Thymus (tissue), 11 donors: ENCODE measurements at regions not wholly inside any gene's neighbourhood (a gene's known extent, or its start where the extent isn't known, plus 50 kb on each side); places are given as distances from the start of the nearest gene placed in this dataset.

Experiments used
- DNase-seq, 9 donors: peaks; one replicate each; pipeline ENCODE4 v3.0.0-alpha.2; 2013; ENCODE audit warnings: low spot score in 9 of 9, low read depth in 6 of 9, missing footprints in 1 of 9
- H3K27ac ChIP-seq, 2 donors: one replicate each; pipeline ENCODE4 v1.5.1; 2013; ENCODE audit warnings: control low read depth in 1 of 2, low read depth in 1 of 2, low read length in 1 of 2, mild to moderate bottlenecking in 1 of 2, moderate library complexity in 1 of 2
- H3K27me3 ChIP-seq, 2 donors: one replicate each; pipeline ENCODE4 v1.5.1; 2013; ENCODE audit warnings: low read length in 1 of 2; ENCODE audit not compliant: control insufficient read depth in 2 of 2, insufficient read depth in 1 of 2
- H3K36me3 ChIP-seq, 2 donors: one replicate each; pipeline ENCODE4 v1.5.1; 2013; ENCODE audit warnings: low read length in 1 of 2, mild to moderate bottlenecking in 1 of 2, moderate library complexity in 1 of 2; ENCODE audit not compliant: control insufficient read depth in 2 of 2, insufficient read depth in 2 of 2
- H3K4me1 ChIP-seq, 2 donors: one replicate each; pipeline ENCODE4 v1.5.1; 2013; ENCODE audit warnings: low read length in 2 of 2; ENCODE audit not compliant: control insufficient read depth in 2 of 2, insufficient read depth in 2 of 2
- H3K4me3 ChIP-seq, 2 donors: one replicate each; pipeline ENCODE4 v1.5.1; 2013; ENCODE audit warnings: low read length in 2 of 2, control low read depth in 1 of 2, mild to moderate bottlenecking in 1 of 2
- H3K9me3 ChIP-seq, 2 donors: one replicate each; pipeline ENCODE4 v1.5.1; 2013; ENCODE audit warnings: low read length in 1 of 2, mild to moderate bottlenecking in 1 of 2; ENCODE audit not compliant: control insufficient read depth in 2 of 2, insufficient read depth in 1 of 2
- WGBS: extraction: QIAGEN DNeasy Blood & Tissue Kit; methylation state at CpG from one replicate; pipeline ENCODE4 v1.1.7; 2013; 5-methylcytosine and 5-hydroxymethylcytosine counted together
- donor health status: healthy.

DNA sequence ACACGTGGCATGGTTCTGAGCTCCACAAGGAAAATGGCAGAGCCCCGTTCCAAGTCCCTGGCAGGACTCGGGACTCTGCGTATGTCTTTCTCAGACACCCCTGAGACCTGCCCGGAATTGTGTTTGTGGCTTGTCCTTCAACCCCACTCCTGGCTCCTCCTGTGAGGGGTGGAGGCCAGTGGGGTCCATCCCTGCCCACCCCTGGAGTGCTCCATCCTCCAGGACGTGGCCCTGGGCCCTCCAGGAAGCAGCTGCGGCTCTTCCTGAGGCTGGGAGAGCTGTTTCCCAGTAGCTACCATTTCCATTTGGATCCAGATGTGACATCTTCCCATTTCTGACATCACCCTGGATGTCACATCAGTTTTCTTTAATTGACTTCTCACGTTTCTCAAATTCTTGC is 118.7 kb upstream of the C1QTNF9B start:
- Histone ChIP-seq H3K27me3 (no peaks in the 10 kb centered on the region), H3K4me3 (no peak overlapping the region), H3K36me3 (no peaks in the 10 kb centered on the region), H3K27ac (no peak overlapping the region), H3K9me3 (no peaks in the 10 kb centered on the region), H3K4me1 (no peaks in the 10 kb centered on the region)
- WGBS: 89% methylated on average over 8 of the region's 8 CpGs
- no peak for DNase-seq

DNA sequence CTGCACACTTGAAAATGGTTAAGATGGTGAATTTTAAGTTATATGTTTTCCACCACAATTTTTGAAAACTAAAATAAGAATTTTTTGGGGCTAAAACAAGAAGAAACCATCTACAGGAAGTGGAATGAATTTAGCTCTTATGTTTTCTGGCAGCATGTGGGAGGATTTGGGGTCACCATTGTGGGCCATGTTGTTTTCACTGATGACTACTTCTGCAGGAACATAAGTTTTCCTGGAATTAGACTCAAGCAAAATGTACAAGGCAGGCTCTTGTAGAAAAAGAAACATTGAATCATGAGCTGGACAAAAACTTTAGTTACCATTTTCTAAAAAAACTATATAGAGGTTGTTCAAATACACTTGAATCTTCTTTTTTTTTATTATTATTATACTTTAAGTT is 125.3 kb upstream of the C1QTNF9B start:
- Histone ChIP-seq H3K27me3 (no peaks in the 10 kb centered on the region), H3K36me3 (no peaks in the 10 kb centered on the region), H3K4me3 (no peak overlapping the region), H3K4me1 (no peaks in the 10 kb centered on the region), H3K27ac (no peak overlapping the region), H3K9me3 (no peaks in the 10 kb centered on the region)
- no peak for DNase-seq

DNA sequence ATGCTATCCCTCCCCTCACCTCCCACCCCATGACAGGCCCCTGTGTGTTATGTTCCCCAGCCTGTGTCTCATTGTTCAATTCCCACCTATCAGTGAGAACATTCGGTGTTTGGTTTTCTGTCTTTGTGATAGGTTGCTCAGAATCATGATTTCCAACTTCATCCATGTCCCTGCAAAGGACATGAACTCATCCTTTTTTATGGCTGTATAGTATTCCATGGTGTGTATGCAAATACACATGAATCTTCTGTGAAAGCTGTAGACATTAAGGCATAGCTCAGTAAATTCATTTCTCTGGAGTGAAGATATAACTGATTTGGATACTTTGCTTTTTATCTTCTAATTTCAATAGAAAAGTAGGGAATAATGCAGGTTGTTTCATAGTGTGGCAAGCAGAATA is 125.8 kb upstream of the C1QTNF9B start:
- H3K4me1 ChIP-seq: no peaks in the 10 kb centered on the region
- no peak overlapping the region for H3K4me3 ChIP-seq
- H3K36me3 ChIP-seq: no peaks in the 10 kb centered on the region
- no peaks in the 10 kb centered on the region for H3K27me3 ChIP-seq
- no peak overlapping the region for H3K27ac ChIP-seq
- WGBS: 94% methylated on average over 1 of the region's 1 CpG
- H3K9me3 ChIP-seq: no peaks in the 10 kb centered on the region
- no peak for DNase-seq

DNA sequence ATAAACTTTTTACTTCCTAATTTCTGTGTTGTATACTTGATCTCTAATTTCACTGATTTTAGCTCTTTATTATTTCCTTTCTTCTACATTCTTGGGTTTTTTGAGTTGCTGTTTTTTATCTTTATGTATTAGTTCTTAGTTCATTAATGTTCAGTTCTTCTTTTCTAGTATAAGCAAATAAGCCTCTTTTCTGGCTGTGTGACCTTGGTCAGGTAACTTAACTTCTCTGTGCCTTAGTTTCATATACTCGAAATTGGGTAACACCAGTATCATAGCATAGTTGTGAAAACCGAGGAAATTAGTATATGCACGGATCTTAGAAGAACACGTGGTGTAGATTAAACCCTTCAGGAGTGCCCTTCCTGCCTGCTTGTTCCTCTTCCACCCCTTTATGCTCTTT is 130.2 kb upstream of the C1QTNF9B start:
- Histone ChIP-seq H3K27ac (no peak overlapping the region), H3K36me3 (no peaks in the 10 kb centered on the region), H3K4me1 (no peaks in the 10 kb centered on the region), H3K4me3 (no peak overlapping the region), H3K9me3 (no peaks in the 10 kb centered on the region), H3K27me3 (no peaks in the 10 kb centered on the region)
- WGBS: 70% methylated on average over 4 of the region's 4 CpGs
- DNase-seq: no peak

DNA sequence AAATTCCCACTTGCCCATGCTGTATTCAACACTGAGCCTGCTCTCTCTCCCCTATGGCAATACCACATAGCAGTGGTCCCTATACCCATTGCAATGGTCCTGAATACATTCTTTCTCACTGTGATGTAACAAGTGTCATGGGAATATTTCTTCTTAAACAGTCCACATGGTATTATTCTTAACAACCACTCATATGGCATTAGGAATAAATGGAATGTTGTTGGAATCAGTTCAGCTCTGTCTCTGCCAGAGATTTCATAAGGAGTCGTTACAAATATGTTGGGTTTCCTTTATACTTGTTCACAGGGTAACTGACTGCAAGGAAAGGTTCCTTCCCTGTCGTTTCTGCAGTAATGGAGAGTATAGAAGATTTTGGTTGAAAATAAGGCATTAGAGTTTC is 128.3 kb upstream of the SPATA13 start:
- 89% methylated on average over 2 of the region's 2 CpGs for WGBS
- no peak for DNase-seq
- no peaks in the 10 kb centered on the region for H3K36me3 ChIP-seq

DNA sequence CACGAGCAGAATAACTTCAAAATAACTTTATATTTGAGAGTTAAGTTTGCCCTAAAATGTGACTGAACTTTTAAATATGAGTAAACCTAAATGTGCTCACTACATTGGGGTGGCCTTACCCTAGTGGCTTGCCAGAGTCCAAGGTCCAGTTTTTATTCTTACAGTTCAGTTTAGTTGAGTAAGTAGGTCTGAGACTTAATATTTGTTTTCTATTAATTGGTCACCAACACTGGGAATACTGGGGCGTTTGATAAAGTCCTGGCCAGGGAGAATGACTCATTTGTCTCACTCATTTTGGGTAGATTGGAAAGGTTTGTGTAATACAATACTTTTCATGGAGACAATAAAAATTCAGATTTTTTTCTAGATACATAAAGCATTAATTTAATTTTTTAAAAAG is 127.8 kb upstream of the SPATA13 start:
- no peak for DNase-seq
- Histone ChIP-seq H3K27me3 (no peaks in the 10 kb centered on the region), H3K4me3 (no peak overlapping the region), H3K27ac (no peak overlapping the region), H3K4me1 (no peaks in the 10 kb centered on the region), H3K36me3 (no peaks in the 10 kb centered on the region), H3K9me3 (no peaks in the 10 kb centered on the region)
- WGBS: 93% methylated on average over 2 of the region's 2 CpGs

More for the DNA sequence above, 128.3 kb upstream of the SPATA13 start:
- Histone ChIP-seq H3K27ac (no peak overlapping the region), H3K4me3 (no peak overlapping the region), H3K9me3 (no peaks in the 10 kb centered on the region), H3K27me3 (no peaks in the 10 kb centered on the region), H3K4me1 (no peaks in the 10 kb centered on the region)

DNA sequence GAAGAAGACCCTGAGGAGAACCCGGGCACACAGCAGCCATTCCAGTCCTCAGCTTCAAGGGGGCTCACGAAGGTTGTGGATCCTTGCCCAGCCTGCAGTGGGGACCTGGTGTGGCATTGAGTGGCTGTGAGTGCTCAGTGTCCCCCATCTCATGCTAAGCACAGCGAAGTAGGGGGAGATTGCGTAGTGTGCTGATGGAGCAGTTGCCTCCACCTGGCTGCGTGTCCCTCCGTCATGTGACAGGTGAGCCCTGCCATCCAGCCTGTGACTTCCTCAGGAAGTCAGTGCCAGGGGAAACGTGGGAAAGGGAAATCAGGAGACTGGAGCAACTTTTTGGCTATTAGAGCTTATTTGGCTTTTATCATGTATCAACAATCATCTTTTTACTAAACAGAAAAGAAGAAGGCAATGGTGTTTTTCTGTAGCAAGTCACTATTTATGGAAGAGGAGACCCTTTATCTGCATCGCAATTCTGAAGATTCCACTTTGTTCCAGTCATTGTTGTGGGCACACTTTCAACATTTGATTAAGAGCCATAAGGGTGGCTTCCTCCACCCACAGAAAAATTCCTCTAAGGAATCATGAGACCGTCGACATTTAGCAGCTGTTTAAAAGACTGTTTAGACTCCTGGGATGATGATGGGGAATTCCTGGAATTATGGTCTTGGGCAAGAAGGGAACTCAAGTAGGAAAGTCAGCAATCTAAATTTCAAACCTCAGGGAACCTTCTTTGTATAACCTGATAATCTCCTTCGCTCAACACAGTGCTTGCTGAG is 126.8 kb upstream of the SPATA13 start:
- Histone ChIP-seq H3K4me1 (no peaks in the 10 kb centered on the region), H3K9me3 (no peaks in the 10 kb centered on the region), H3K27ac (no peak overlapping the region), H3K27me3 (no peaks in the 10 kb centered on the region), H3K36me3 (no peaks in the 10 kb centered on the region), H3K4me3 (no peak overlapping the region)
- no peak for DNase-seq
- WGBS: 90% methylated on average over 11 of the region's 11 CpGs

DNA sequence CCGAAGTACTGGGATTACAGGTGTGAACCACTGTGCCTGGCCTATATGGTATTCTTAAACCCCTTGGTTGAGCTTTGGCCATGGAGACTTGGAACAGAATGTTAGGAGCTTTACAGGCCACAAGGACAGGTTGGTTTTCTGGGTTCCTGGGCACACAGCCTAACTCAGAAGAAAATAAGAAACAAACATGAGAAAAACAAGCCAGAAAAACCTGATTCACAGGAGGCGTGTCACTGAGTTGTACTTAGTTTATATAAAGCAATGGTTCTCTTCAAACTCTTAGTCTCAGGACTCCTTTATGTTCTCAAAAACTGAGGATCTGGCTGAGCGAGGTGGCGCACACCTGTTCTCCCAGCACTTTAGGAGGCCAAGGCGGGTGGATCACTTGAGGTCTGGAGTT is 125.1 kb upstream of the SPATA13 start:
- no peak overlapping the region for H3K27ac ChIP-seq
- no peaks in the 10 kb centered on the region for H3K36me3 ChIP-seq
- WGBS: 91% methylated on average over 5 of the region's 5 CpGs
- H3K27me3 ChIP-seq: no peaks in the 10 kb centered on the region
- no peak overlapping the region for H3K4me3 ChIP-seq
- H3K4me1 ChIP-seq: no peaks in the 10 kb centered on the region
- no peaks in the 10 kb centered on the region for H3K9me3 ChIP-seq
- no peak for DNase-seq

DNA sequence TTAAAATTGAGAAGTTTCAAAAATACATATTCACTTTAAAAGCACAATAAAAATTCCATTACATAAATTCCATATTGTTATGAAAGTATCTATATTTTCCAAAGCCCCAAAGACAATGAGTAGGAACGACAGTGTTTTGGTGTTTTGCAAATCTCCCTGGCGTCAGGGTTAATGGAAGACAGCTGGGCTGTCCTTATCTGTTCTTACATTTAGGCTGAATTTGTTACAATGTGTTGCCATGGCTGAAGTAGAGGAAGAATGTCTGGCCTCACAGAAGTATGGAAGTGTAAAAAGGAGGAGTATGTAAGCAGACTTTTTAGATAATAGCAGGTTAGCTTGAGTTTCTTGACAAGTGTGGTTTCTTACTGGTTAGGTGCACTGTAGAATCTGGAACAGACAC is 124.4 kb upstream of the SPATA13 start:
- Histone ChIP-seq H3K4me1 (no peaks in the 10 kb centered on the region), H3K27me3 (no peaks in the 10 kb centered on the region), H3K36me3 (no peaks in the 10 kb centered on the region), H3K9me3 (no peaks in the 10 kb centered on the region), H3K4me3 (no peak overlapping the region), H3K27ac (no peak overlapping the region)
- 99% methylated on average over 2 of the region's 2 CpGs for WGBS
- no peak for DNase-seq
